HG03432 (cell line): ENCODE measurements at regions not wholly inside any gene's neighbourhood (a gene's known extent, or its start where the extent isn't known, plus 50 kb on each side); places are given as distances from the start of the nearest gene placed in this dataset.
A peak's percentile ranks its signal among the peaks of the same experiment; 100 is the strongest.

Experiments
- ATAC-seq: cut with Tn5 transposase; IDR thresholded peaks from one replicate; pipeline ENCODE4 v1.9.1; 2021; ENCODE audit warnings: mild to moderate bottlenecking, moderate library complexity; ENCODE audit not compliant: unreplicated experiment

DNA sequence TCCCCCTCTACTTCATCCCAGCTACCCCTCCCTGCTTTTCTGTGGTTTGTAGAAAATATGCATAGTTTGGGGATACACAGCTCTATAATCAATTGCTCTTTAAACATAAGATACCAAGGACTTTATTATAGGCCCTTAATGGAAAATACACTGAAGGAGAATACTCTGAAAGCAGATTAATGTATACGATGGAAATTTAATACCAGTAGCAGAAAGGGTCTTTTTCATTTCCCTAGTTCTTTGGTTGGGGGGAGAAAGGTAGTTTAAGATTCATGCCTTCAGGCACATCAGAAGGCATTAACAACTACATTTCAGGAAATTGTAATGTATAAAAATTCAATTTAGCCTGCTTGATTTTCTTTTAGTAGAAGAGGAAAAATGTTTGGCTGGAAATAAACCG, 452.9 kb upstream of the ZNF608 start:
- no peak for ATAC-seq

DNA sequence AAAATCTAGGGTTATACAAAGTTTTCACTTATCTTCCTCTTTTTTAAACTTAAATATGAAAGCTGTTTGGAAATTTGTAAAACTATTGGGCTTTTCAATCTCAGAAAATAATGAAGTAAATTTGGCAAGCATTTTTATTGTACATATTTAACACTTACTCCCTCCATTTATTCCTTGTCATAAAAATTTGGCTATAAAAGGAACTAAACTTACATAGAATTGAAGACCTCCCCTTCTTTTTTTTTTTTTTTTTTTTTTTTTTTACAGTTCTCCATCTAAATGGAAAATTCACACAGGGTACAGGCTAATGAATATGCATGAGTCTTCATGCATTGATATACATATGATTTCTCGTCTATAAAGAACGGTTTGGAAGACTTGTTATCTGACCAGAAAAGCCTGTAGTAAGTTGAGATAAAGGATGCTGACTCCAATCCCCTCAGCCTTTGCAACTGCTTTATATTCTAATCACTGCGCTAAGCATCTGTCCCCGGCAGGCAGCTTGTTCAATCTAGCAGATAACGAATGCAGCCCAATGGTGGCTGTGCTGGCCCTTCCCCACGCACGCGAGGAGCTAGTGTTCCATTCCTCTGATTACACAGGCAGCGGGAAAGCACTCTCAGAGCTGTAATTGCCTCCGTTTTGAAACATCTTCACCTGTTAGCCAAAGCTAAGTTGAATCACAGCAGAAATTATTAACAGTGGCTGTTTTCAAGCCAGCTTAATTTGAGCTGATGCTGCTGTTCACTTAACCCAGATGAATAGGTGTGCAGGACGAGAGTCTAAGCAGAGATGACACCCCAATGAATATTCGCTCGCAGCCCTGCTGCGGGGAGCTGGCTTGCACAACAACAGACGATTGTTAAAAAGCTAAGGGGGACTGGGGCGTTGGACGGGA, 453.8 kb upstream of the ZNF608 start:
- peak; percentile 70 for ATAC-seq

DNA sequence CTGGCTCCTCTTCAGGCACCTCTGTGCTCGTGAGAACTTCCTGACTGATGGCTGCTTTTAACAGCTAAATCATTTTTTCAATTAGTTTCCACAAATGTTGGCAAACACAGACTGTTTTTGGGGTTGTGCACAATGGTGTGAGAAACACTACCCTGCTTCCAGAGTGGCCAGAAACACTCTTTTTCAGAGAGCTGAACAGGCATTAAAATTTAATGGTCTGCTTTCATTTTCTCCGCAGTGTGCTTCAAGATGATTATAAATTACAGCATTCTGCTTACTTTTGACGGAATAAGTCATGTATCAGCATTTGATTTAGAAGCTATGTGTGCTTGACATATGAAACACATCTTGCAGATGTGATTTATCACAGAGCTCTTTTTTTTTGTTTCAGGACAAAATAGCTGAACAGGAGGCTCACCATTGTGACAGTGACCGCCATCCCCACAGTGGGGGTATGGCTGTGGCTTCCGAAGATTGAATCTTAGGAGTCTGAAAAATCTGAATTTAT, 454.5 kb upstream of the ZNF608 start:
- ATAC-seq: peak; percentile 3

DNA sequence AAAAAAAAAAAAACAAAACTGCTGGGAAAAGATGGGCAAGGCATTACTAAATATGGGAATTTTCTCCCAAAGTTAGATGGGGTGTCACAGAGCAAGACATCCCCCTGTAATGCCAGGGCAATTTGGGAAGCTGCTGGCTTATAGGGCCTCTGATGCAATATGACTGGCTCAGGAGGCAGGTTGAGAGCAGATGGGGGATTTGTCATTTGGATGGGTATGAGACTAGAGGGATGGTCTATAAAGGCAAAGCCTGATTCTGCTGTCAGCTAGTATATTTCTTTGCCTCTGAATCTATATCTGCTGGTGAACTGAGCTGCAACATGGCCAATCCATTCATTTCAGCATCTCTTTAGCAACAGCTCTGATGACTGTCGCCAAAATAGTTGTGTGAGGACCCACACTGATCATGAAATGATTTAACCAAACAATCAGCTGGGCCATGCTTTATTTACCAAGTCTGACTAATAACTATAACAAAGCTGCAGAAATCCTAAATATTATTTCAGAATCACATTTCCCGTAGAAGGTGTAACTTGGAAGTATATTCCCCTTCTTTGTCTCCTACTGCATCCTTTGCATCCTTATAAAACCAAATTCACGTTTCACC, 455.1 kb upstream of the ZNF608 start:
- ATAC-seq: no peak

DNA sequence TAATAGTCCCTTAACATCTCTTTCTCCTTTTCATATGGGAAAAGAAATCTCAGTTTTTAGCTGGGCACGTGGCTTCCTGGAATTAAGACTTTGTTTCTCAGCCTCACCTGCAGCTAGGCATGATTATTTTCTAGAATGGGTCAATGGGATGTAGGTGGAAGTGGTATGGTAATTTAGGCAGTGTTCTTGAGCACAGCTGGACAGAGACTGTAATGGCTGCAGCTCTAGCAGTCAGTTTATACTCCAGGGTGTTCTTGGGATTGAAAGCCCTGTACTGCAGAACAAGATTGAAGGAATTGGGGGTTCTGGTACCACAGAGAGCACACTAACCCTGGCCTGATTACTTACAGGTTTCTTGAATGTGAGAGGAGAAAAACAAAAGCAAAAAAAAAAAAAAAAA, 455.9 kb upstream of the ZNF608 start:
- no peak for ATAC-seq

DNA sequence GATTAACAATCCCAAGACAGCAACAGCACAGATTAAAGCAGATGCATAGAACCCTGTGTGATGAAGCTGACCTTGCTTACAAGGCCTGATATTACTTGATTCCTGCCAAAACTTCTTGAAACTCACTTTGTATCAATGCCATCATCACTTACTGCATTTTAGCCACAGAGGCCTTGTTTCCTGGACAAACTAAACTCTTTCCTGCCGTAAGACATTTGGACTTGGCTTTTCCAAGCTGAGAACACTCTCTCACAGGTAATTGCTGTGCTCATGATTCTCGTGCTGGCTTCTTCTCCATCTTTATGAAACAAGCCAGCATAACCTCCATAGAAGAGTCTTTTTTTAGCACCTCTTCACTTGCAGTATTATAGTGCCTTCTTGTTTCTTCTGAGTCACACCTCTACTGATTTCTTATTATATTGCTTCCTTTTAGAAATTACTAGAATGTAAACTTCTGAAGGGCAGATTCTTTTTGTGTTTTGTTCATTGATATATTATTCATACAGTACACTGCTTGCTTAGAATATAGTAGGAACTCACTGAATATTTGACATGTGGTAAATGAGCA, 456.5 kb upstream of the ZNF608 start:
- ATAC-seq: no peak

DNA sequence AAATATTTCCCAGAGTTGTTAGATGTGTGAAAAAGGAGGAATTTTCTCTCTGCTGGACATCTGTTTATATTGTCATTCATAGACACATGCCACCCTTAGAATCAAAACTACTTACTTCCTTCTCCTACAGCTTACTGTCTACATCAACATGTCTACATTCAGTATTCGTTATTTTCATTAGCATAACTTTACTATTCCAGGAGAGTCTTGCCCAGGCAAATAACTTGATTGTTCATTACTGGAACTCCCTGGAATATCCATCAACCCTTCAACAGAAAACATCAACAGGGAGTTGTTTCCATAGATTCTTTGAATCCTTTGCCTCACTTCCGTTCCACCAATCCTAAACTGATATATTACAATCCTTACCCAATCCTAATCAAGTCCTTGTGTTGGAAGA, 457.5 kb upstream of the ZNF608 start:
- no peak for ATAC-seq

DNA sequence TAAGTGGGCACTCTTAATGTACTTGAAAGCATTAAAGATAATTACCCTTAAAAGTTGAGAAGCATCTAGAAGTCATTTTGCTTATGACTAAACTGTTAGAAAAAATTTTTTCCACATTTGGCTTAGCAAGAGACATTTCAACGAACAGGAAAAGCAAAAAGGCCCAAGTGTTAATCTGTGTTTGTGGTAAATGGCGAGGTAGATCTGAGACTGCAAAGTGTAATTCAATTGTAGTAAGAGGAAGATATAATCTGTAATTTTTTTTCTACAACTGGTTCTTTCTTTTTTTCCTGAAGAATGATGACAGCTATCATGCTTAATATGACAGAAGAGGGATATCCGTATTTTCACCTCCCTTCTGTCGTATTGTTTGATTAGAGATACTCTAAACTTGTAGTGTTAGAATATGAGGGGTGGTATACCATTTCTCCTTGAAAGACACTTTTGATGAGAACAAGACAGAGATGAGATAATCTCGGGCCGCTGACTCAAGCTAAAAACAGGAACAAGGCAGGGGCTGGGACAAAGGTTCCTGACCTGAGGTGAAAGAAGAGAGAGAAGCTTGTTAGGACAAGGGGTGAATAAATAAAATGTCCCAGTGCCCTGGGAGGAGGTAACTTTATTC, 459.3 kb upstream of the ZNF608 start:
- no peak for ATAC-seq

DNA sequence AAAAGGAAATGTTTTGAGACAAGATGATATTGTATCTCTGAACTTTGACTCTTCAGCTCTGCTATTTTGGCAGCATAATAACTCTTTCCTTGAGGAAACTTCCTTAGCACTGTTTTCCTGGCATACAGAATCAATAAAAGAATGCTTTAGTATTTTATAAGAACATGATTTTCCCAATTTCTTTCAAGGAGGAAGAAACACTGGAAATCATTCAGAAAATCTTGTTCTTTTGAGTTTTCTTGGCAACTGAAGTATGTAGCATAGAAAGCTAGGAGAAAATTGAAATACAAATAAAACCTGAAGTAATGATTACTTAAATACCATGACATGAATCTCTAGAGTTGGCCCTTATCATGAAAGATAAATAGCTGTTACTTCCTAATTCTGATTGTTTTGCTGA, 461.4 kb upstream of the ZNF608 start:
- ATAC-seq: no peak

DNA sequence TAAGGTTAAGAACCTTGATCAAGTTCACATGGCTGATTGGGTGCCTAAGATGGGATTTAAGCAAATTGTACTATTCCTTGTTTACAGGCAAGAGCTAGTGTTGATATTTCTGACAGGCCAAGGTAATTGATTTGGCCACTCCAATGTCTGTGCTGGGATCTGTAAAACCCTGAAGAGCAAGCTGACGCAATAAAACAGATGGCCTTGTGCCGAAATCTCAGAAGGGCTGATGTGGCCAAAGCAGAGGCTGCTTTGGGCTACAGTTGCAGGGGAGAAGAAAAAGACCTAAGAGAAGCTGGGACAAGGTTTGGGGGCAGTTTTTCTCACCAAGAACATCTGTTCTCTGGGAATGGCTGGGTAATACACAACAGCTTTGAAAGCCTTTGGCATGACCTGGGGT, 463.2 kb upstream of the ZNF608 start:
- no peak for ATAC-seq

DNA sequence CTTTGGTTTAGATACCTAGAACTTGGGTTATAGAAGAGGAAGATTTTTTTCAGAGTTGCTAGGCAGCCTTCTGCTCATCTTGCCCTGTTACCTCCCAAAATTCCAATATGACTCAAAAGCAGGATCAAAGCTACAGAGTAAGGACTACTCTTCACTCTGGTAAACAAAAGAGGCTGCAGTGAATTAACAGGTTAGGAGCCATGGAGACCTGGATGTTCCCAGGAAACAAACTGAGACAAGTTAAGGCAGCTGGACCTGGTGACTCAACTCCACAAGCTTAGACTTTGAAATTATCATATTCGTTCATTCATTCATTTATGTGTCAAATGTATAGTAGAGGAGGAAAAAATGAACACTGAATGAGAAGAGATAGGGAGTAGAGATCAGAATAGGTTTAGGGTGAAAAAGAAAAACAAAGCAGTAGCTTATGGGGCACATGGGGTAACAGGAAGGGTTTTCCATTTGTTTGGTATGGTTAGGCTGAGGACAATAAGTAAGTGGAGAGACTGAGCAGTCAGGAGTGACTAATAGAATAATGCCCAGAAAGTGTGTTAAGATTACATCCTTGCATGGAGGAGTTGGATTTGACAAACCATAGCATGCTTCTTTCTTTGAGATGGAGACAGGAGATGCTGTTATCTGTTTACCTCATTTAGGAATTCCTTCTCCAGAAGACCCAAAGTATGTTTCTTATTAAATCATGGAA, 464.0 kb upstream of the ZNF608 start:
- no peak for ATAC-seq

DNA sequence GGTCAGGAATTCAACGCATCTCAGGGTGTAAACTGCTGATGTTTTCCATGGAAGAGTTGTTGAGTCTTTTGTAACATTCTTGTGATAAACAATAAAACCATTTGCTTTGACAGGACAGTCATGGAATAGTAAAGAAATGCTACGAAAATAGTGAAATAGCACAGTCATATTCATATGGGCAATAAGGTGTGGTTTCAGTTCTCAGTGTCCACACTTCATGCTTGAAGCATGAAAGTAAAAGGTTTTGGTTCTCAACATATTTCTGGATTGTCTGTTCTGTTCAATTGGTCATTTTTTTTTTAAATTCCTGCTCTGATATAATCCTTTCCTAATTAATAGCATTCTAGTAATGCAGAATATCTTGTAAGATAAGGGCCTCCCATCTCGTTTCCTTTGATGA, 467.6 kb upstream of the ZNF608 start:
- peak; percentile 97 for ATAC-seq

DNA sequence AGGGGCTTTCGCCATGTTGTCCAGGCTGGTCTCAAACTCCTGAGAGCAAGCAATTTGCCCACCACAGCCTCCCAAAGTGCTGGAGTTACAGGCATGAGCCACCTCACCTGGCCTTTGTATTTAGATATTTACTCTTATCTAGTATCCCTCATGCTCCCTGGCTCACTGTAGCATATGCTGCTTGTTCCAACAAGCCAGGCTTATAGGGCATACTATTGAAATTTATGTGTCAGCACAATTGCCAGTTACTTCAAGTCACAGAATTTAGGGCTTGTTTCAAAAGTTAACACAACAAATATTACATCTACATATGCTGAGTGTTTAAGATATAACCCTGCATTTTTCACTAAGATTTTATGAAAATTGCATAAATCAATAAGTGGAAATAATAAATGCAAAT, 469.2 kb upstream of the ZNF608 start:
- ATAC-seq: no peak

DNA sequence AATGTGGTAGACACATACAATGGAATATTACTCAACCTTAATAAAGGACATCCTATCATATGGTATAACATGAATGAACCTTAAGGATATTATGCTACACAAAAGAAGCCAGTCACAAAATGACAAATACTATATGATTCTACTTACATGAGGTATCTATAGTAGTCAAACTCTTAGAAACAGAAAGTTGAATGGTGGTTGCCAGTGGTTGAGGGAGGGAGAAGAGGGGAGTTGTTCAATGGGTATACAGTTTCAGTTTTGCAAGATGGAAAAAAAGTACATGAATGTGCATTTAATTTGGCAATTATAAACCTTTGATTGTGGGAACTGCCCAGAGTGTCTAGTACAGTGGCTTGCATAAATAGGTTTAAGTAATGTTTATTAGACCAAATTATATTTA, 473.3 kb upstream of the ZNF608 start:
- peak; percentile 47 for ATAC-seq

DNA sequence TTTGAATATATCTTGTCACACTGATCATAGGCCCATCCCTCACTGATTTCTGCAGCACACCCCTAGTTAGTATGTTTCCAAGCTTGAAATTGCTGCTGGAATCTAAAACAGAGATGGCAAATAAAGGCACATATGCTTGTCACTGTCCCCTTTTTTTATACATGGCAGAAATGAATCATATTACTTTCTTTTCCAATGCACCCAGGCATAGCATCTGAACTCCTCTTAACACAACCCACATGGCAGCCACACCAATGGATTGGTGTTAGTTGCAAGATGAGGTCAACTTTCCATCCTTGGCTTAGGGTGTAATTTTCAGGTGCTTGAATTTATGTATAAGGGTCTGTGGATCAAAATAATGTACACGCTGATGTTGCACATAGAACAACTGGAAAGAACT, 473.8 kb upstream of the ZNF608 start:
- no peak for ATAC-seq

DNA sequence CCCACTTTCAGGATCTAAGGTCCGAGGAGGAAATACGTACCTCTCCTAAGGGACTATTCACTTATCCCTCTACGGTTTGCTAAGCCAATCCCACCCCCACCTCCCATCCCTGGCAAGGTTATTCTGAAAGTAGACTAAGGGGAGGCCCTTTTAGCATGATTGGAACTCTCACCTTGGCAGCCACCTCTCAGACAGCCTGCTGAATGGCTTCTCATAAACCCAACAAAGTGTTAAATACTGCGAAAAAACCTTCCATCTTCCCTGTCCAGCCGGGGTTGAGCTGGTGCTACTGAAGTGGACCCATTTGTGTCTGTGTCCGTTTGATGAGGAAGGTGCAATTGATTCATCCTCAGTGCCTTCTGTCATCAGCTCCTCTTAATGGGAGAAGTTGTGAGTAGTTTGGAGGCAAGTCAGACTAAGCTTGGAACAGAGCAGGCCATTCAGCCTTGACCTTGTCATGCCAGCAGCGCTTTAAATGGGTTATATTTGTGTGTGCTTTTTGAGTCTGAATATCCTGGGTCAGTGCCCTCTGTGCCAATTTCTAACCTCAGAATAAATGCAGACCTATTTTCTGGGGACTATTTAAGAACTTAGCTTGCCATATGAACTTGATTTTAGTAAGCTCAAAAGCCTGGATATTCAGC, 476.3 kb upstream of the ZNF608 start:
- no peak for ATAC-seq

DNA sequence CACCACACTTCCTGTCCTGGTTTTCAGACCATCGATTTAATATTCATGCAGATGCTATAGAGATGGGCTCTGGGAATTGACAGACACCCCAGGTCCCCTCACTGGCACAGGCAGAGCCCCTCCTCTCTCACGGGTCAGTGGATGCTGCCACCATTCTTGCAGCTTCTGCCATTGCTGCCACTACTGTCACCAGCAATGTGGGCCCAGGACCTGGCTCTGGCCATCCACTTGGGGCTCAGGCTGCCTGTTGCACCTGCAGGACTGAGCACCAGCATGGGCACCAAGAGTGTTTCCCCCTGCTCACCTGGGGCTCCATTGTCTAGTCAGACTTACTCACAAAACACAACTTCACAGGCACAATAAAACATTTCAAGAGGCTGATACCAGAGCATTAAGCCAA, 479.0 kb upstream of the ZNF608 start:
- ATAC-seq: no peak

DNA sequence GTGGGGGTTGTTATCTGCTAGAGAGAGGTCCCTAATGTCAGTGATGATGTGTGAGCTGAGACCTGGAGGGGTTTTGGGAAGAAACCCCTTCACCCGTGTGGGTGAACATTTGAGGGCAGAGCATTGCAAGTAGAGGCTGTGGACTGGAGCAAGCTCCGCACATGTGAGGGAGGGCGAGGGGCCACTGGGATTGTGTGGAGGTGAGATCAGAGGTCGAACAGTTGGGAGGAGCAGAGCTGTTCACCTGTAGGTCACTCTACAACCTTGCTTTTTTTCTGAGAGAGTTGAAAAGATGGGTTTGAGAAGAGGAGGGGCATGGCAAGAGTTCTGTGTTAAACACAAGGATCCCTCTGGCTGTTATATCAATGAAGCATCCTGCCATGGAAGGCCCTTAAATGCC, 480.4 kb upstream of the ZNF608 start:
- ATAC-seq: no peak

DNA sequence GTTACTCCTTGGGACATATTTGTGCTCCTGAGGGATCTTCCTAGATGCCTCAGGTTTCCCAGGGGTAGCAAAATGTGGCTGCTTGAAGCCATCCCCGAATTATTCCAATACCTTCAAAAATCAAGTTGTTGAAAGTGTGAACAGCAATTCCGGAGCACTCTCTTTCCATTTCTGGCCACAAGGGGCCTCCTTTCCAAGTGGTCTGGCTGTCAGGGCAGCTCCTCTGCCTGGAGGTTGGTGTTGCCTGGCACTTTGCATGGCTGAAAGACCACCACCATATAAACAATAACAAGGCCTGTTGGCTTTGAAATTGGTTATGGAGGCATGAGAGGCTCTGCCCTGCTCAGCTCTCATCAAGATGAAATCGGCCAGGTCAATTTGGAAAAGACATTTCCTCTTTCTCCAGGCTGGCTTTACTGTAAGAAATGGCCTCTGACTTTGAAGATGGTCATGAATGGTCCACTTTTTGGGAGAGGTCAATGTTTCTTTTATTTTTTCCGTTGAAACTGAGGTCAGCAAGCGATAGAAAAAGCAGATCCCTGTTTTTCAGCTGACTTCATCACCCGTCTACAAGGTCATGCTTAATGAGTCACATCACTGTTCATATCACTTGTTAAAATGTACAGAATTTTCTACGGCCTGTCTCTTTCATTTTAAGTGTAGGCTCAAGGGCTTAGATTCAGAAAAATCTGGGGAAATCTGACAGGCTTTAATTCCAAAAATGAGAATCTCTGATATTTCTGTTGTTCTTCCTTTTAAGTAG, 481.1 kb upstream of the ZNF608 start:
- no peak for ATAC-seq
